DMS114 treated with DMSO at 0.1 percent for 48 hours (cell line): ENCODE measurements at regions not wholly inside any gene's neighbourhood (a gene's known extent, or its start where the extent isn't known, plus 50 kb on each side); places are given as distances from the start of the nearest gene placed in this dataset.

Experiments used
- DNase-seq: peaks from one replicate; lab custom pipeline; 2025; ENCODE audit not compliant: unreplicated experiment; lab: John Stamatoyannopoulos, UW

DNA sequence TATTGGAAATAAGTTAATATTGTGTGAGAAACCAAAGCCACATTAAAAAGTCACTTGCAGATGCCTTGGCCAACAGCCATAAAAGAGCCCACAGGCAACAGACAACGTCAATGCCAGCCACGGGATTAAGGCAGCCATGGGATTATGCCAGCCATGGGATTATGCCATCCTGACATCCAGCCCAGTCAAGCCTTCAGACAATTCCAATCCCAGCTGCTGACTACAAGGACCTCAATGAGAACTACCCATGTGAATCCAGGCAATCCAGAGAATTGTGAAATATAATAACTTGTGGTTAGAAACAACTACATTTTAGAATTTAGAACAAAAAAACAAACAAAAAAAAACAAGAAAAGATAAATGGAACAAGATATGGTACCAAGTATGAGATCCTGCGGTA lies 356.6 kb downstream of the EFNB2 start:
- DNase-seq = no peak

DNA sequence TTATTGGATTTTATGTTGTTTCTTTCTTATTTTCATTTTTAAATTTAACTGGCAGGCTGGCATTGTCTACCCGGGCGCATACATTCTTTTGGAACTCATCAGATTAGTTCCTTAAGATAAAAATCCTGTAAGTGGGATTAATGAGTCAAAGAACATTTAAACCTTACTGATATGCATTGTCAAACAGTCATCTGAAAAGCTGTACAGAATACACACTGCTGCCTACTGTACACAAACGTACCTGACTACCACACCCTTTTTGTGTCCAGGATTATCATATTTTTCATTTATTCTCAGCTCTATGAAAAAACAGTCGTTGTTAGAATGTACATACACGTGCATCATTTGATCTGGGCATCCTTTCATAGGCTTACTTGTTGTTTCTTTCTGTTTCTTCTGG lies 358.3 kb downstream of the EFNB2 start:
- DNase-seq = no peak

DNA sequence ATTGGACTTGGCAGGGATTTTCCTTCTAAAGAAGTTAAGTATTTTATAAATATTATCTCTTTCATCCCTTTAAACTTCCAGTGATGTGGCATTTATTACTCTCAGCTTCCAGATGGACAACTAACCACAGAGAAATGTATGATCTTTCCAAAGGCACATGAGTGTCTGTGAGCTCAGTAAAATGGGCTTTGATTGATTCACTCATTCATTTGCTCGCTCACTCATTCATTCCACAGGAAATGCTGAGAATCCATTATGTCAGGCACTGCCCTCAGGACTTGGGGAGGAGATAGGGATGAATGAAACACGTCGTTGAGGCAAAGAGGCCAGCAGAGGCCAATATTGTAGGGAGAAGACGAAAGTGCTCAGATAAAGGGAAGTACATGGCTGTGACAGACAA lies 359.3 kb downstream of the EFNB2 start:
- no peak for DNase-seq

DNA sequence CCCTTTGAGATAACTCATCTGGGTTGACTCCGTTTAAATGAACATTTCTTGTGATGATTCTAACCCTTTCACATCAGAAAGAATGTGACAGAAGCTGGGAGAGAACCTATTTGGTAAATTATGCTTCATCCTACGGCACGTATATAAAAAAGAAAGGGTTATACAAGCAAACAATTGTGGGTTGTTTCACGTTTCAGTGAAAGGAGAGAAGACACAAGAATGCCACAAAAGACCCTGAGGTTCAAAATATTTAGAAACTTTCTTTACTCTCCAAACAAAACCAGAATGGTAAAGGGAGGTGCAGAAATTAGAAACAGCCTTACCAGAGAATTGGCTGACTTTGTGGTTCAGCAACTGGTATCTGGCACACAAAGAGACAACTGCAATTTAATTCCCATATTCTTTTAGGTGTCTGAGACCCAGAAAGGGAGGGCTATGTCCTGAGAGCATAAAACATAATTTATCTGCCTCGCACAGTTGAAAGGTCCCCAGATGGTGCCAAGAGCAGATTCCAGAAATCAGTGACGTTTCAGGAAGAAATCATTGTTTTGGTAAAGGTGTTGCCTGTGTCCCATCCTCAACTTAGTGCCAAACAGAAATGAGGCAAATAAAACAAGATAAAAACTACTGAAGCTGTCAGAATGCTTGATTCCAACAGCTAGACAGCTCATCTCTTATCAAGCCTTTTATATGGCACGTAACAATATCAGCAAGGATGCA lies 361.4 kb downstream of the EFNB2 start:
- no peak for DNase-seq

DNA sequence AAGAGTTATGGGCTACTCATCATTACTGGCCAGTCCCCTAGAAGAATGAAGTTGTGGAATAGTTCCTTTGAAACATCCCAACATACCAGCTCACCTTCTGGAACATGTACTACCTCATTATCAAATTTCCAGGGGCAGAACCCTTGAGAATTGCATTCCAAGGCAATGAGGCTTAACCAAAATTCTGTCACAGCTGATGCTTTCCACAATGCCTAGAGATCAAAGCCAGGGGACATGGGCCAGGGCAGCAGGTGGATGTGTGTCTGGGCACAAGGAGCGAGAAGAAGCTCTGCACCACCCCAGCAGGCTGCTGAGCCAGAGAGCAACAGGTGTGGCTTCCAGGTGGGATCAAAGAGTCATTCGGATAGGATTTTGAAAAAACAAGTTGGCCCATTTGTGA lies 362.1 kb downstream of the EFNB2 start:
- DNase-seq = no peak

DNA sequence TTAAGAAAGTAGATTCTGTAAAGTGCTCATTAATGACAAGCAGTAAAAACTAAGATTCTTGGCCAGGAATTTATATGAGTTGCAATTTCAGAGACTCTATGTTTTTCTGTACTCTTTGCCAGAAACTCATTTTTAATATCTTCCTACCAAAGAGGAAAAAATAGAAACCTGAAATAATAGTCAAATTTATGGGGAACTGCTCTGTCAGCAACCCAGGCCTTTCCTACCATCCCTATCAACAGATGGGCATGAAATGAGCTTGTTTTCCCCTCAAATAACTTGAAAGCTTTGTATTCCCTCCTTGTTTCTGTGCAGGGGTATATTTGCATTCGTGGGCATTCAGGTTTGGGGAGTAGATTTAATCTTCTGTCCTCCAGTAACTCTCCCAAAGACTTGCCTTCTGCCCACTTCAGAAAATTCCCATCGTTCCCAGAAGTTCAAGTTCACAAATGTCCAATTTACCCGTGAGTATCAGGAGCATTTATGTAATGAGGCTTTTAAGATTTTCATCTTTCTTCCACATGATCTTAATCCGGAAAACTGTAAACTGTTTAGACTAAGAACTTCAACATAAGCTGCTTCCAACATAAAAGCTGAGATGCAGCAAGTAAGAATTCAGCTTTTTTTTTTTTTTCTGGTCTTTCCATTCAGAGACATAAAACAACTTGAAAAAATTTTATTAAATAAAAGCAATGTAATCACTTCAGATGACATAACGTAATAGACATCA lies 363.1 kb downstream of the EFNB2 start:
- no peak for DNase-seq

DNA sequence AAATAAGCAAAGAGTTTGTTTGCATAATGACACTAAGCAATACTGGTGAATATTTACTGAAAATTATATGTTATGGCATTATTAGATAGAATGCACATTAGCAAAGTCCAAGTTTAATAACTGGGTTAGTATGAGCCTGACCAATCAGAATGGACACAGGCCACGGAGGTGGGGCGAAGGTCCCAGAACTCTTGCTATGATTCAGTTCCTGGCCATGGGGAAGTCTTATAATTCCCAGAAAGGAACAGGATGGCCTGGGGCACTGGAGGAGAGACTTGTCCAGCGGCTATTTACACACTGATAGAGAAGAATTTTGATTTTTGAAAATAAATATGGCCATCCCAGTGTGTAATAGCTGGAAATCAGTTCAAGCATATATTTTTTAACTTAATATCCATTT lies 372.0 kb downstream of the EFNB2 start:
- no peak for DNase-seq

DNA sequence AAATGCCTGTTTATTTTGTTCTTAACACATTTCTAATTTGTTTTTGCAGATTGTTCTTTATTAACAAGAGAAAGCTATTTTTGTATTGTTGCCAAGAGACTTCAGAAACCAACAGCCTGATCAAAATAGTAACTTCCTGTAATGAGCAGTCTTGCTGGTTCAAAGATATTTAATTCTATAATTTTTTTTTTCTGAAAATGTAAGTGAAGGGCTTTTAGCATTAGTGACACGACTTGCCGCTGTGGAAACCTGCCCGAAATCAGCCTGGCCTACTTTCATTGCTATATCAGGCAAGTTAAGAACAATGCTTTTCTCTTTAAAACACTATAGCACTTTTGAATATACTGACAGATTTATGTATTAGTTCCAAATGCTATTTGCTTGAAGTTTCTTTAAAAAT lies 374.3 kb downstream of the EFNB2 start:
- no peak for DNase-seq

DNA sequence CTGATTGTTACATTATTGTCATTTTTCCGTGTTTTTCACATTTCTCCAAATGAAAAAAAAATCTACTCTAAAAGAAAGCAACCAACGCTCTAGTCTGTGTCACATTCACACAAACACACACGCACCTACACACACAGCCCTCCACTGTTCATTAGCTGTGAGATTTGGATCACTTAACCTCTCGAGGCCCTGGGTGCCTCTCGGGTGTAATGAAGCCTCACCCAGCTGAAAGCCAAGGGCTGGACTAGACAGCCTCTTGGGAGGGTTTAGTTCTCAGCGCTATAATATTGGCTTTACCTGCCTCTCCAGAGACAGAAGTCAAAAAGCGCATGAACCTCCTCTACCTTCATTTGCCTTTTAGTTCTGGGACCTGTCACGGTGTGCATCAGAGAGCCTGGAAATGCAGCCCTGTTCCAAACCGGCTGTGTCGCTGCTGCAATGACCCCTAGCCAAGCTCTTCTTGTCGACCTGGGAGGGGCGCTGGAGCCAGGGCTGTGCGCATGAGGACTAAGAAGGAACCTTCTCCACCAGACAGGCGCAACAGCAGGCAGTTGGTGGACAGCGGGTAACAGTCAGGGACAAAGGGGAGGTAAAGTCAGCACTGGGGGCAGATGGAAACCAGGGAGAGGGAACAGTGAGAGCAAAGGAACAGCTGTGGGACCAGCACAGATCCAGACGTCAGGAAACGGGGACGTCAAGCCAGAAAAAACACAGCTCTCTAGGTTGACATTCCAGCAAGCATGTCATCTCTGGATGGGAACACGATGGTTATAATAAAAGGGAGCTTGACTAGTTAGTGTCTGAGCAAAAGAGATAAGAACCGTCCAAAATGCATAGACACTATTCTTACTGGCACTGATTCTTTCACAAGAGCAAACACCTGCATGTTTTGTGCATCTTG lies 375.9 kb downstream of the EFNB2 start:
- no peak for DNase-seq

DNA sequence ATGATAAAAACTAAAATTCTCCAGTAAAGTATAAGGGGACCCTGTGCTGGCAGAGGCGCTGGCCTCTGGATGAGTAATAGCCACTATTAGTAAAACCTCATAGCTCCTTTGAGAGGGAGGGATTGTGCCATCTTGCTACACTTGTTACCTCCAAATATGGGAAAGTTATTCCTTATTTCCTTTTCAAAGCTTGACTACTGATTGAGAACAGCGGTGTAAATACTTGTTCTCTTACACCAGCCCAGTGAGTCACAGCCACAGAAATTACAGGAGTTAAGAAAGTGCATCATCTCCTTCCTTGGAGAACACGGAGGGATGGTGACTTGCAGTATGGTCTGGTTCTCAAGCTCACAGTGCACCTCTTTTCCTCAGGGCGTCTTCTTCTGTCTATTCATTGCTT lies 379.0 kb downstream of the EFNB2 start:
- no peak for DNase-seq

DNA sequence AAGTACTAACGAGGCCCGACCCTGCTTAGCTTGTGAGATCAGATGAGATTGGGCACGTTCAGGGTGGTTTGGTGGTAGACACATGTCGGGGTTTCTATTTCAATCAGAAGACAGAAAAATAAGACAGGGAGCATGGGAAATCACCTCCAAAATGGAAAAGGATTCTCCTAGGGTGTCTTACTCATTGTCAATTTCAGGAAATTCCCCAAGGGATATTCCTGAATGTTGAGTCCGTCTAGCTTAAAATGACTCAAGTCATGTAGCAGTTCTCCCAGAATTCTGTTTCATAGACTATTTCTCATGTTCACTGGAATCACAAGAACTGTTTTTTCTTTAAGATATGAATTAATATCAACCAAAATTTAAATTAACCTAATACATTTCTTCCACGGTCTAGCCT lies 380.1 kb downstream of the EFNB2 start:
- DNase-seq = no peak

DNA sequence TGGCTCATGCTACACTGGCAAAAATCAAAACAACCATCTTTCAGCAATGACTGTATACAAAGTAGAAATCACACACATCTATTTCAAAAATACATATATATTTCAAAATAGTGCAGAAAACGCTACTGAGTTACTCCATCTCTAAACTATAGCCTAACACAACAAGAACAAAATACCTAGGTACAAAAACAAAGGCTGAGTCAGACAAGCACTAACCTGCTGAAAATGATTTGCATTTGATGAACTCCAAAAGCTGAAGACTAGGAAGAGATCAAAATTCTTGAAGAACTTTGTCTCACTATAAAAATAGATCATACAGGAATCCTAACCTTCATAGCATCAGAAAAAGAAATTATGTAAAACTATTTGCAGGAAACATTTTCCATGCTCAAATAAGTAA lies 381.6 kb downstream of the EFNB2 start:
- no peak for DNase-seq

DNA sequence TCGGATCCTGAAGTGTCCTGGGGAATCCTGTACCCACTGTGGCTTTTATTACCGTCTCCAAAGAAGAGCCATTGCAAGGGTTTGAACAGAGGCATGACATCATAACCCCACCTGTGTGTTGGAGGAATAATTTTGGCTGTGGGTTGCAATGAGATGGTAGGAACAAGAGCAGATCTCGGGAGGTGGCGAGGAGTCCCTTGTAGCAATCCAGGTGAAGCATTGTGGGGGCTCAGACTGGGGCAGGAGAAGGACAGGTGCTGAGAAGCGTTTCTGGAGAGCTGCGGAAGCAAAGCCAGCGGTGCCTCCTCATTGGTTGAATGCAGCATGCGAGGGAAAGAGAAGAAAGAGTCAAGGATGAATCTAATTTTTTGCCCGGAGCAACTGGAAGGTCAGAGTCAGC lies 382.4 kb downstream of the EFNB2 start:
- no peak for DNase-seq

DNA sequence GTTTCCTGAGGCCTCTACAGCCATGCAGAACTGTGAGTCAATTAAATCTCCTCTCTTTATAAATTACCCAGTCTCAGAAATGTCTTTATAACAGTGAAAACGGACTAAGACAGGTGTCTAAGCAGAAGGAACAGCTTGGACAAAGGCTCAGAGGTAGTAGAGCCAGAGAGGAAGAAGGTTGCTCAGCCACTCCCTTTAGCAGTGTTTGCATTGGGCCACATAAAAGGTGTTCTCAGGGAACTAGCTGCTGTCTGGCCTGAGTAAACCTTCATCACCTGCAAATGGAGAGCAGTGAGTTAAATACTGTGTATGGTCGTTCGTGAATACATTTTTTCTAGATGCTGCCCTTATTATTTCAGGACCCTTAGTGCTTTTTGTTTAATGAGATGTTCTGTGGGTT lies 383.4 kb downstream of the EFNB2 start:
- no peak for DNase-seq

DNA sequence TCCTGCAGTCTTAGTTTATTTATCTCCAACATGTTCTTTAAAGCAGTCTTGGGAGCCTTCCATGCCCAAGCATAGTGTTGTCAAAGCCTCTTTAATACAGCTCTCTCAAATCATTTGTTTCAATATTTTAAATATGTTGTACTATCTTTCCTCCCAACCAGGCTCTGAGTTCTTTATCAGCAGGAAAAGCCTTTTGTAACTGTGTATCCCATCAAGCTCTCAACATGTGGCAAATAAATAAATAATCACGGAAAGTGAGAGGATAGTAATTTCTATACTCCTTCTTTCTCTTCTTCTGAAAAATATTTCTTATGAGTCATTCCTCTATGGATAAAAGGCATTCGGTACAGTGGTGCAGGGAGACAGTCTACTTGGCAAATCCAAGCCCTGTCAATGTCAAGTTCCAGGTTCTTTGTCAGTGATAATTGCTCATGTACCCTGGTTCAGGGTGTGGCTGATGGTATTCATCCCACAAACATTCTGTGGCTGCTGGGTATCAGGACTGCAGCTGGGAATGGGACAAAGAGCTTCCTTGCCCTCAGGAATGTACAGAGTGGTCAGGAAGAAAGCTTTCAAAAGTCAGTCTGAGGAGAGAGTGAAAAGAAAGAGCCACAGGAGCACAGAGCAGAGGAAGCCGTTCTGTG lies 384.3 kb downstream of the EFNB2 start:
- DNase-seq = no peak

DNA sequence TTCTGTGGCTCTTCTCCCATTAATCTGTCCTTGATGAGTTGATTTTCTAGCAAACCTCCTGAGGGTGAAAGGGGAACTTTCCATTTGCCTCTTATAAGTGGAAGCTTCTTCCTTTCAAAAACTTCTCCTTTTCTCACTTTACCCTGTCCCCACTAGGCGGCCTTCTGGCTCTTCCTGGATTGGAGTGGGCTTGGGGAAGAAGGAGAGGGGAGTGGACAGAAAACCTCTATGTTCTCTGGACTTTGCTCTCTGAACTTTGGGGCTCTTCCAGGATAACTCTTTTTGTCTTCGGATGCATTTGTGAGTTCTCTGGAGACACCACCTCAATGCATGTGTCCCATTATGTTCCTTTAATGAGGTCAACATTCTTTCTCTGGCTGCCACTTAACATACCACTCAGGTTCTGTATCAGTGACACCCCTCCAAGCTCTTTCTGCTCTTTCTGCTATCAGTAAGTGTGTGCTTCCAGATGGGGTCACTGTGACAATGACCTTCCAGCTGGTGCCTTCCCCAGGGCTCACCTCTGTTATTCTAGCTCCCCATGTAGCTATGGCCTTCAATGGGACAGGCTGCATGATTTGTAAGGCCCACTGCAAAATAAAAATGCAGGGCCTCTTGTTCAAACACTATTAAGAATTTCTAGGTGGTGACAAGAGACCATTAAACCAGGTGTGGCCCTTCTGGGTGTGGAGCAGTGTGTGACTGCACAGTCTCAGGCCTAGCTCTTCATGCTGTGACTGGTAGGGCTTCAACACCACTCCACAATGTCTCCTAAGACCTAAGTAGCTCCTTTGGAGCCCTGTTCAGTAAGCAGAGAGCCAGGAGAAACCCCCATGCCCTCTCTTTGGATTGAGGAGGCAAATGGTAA lies 389.2 kb downstream of the EFNB2 start:
- DNase-seq = no peak

DNA sequence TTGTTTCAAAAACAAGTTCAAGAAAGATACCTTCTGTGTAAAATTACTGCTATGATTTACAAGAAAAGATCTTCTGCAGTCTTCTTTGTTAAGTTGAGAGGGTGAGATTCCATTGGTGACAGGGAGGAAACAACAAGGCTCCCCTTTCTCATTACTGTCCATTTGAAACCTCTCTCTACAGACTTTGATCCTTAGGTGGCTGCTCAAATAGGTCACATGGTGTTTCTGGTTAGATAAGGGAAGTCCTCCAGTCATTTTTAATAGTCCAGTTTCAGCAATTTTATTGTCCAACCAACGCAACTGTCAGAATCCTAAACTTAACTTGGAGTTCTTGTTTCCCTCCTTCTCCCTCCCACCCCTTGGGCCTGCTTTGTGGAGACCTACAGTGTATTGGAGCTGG lies 390.4 kb downstream of the EFNB2 start:
- DNase-seq = no peak

DNA sequence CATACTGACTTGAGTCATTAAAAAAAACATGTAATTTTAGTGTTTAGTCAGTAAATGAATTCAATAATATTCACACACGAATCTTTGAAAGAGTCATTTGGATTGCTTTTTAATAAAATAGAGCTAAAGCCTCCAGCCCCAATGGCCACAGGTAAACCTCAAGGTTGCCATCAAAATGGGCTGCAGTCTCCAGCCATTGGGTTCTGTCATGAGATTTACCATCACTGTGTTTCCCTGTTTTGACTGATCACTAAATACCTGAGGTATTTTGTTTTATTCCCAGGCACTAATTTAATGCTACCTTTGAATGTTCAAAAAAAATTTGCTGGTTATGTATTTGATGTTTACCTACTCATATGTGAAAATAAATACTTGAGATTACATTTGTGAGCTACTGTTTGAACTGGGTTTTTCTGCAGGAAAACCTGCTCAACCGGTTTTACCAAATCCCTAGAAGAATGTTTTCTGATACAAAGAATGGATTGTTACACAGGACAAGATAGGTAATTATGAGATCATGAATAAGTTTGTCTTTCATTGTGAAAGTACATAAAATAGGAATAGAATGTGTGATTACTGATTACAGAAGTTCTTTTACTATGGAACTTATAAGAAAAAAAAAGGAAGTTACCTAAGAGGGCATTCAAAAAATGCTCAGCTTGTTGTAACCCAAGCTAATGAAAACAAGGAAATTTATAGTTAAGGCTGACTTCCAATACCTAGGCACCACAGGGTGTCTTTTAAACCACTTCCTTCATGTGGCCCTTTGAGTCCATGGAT lies 391.3 kb downstream of the EFNB2 start:
- DNase-seq = no peak

DNA sequence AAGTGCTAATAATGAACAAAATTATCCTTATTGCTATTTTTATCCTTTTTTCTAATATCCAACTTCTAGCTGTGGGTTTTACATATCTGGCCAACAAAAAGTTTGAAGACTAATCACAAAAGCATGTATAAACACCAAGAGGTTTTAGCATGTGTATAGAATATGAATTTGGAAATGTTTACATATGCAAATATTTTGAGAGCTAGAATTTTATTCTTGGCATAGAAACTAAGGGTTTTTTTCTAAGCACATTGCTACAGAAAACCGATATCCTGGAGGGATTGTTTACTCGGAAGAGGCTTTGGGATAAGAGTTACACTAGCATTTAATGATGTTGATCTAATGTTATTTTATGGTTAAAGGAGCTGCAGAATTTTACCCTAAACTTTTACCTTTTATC lies 392.1 kb downstream of the EFNB2 start:
- no peak for DNase-seq

DNA sequence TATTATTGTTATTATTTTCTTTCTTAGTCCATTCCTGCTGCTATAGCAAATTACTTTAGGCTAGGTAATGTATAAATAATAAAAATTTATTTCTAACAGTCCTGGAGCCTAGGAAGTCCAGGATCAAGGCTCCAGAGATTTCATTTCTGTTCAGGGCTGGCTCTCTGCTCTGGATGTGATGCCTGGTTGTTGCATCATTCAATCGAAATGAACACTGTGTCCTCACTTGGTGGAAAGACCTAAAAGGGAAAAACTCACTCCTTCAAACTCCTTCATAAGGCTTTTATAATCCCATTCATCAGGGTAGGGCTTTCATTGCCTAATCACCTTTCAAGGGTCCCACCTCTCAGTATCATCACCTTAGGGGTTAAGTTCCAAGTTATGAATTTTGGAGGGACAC lies 395.0 kb downstream of the EFNB2 start:
- DNase-seq = no peak
